ENCODE measurements at regions not wholly inside any gene's neighbourhood (a gene's known extent, or its start where the extent isn't known, plus 50 kb on each side); places are given as distances from the start of the nearest gene placed in this dataset.
"Not testable (repeated sequence)": the region's sequence is repeated elsewhere in the genome, so short reads cannot be mapped to it uniquely, and the experiment has no call there.

DNA sequence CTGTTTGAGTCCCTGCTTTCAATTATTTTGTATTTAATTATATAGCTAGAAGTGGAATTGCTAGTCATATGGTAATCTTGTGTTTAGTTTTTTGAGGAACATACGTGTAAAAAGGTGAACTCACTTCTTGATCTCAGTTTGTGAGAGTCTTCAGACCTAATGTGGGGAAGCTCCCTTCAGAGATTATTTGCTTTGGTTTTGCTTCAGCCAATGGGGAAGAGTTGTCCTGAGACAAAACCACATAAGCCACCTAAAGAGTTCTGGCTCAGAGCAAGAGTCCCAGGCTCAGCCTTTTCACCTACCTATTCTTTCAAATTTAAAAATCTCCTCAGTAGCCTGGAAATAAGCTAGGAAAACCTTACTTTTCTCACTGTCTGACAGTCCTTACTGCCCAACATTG lies 138.4 kb downstream of the UCK2 start:
- in situ Hi-C loops (cut with MboI; ENCODE audit: low sequenced_read_pairs) = no loop called here
- no peak for DNase-seq (ENCODE audit: low spot score in 2 of 2)
- H3K4me3 ChIP-seq = no peak overlapping the region
- no peaks in the 10 kb centered on the region for H3K36me3 ChIP-seq (replicated peaks)
- H3K9me3 ChIP-seq = no peaks in the 10 kb centered on the region
- H3K4me1 ChIP-seq = no peaks in the 10 kb centered on the region
- no peaks in the 10 kb centered on the region; the same call in 1 of the 2 replicates for H3K27me3 ChIP-seq (ENCODE audit: low read depth)

DNA sequence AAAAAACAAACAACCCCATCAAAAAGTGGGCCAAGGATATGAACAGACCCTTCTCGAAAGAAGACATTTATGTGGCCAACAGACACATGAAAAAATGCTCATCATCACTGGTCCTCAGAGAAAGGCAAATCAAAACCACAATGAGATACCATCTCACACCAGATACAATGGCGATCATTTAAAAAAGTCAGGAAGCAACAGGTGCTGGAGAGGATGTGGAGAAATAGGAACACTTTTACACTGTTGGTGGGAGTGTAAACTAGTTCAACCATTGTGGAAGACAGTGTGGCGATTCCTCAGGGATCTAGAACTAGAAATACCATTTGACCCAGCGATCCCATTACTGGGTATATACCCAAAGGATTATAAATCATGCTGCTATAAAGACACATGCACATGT lies 142.0 kb downstream of the UCK2 start:
- not testable (repeated sequence) for H3K4me3 ChIP-seq

DNA sequence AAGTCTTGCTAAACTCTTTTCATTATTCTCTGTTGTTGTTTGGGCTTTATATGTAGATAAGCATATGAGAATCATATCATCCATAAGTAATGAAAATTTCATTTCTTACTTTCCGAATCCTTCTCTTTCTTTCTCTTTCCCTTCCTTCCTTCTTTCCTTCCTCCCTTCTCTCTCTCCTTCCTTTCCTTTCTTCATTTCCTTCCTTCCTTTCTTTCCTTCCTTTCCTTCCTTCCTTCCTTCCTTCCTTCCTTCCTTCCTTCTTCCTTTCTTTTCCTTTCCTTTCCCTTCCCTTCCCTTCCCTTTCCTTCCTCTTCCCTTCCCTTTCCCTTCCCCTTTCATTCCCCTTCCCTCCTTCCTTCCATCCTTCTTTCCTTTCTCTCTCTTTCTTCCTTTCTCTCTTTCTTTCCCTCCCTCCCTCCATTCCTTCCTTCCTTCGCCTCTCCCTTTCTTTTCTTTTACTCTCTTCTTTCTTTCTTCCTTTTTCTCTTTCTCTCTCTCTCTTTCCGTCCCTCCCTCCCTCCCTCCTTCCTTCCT lies 147.3 kb downstream of the UCK2 start:
- no peaks in the 10 kb centered on the region for H3K27me3 ChIP-seq (ENCODE audit: low read depth)
- in situ Hi-C loops (cut with MboI; ENCODE audit: low sequenced_read_pairs) = no loop called here
- no peak overlapping the region for H3K4me3 ChIP-seq
- no peaks in the 10 kb centered on the region for H3K36me3 ChIP-seq (replicated peaks)
- no peaks in the 10 kb centered on the region for H3K4me1 ChIP-seq
- no peaks in the 10 kb centered on the region for H3K9me3 ChIP-seq
- no peak for DNase-seq (ENCODE audit: low spot score in 2 of 2)

More for the DNA sequence above, 142.0 kb downstream of the UCK2 start:
- in situ Hi-C loops (cut with MboI; ENCODE audit: low sequenced_read_pairs); DNase-seq (ENCODE audit: low spot score in 2 of 2); H3K9me3 ChIP-seq; H3K4me1 ChIP-seq; H3K36me3 ChIP-seq (replicated peaks); H3K27me3 ChIP-seq (ENCODE audit: low read depth): not testable (repeated sequence)

DNA sequence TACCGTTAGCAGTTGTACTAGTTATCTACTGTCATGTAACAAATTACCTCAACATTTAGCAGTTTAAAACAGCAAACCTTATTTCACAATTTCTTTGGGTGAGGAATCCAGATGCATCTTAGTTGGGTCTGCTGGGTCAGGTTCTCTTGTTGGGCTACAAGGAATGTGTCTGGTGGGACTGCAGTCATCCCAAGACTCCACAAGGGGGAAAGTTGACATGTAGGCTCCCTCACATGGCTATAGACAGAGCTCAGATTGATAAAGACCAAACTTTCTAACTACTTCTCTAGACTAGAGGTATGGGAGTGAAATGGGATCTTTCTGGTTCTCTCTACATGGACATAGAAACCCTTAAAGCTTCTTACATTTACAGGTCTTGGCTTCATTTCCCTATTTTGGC lies 160.9 kb downstream of the UCK2 start:
- Histone ChIP-seq H3K4me1 (no peaks in the 10 kb centered on the region), H3K36me3 (replicated peaks) (no peaks in the 10 kb centered on the region), H3K9me3 (no peaks in the 10 kb centered on the region), H3K4me3 (no peak overlapping the region), H3K27me3 (ENCODE audit: low read depth) (peaks cover 7% of the 10 kb centered on the region; the same call in 1 of the 2 replicates)
- DNase-seq (ENCODE audit: low spot score in 2 of 2) = no peak
- in situ Hi-C loops (cut with MboI; ENCODE audit: low sequenced_read_pairs) = no loop called here

DNA sequence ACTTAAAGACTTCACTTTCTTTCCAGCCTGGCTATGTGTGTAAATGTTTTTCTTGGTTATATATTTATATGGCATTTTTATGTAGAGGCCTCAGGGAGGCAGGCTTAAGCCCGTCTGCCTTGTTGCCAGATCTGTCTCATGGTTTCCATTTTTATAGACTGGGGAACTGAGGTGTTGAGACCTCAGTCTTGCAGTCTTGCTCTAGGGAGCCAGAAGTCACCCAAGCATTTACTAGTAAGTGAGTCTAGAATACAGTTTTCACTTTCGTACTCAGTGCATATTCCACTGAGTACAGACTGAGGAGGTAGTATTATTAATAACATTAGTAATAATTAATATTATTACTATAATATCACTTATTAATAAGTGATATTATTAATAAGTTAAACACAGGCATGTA lies 161.4 kb downstream of the UCK2 start:
- in situ Hi-C loops (cut with MboI; ENCODE audit: low sequenced_read_pairs) = no loop called here
- no peak for DNase-seq (ENCODE audit: low spot score in 2 of 2)
- Histone ChIP-seq H3K36me3 (replicated peaks) (no peaks in the 10 kb centered on the region), H3K4me1 (no peaks in the 10 kb centered on the region), H3K9me3 (no peaks in the 10 kb centered on the region), H3K27me3 (ENCODE audit: low read depth) (peaks cover 7% of the 10 kb centered on the region; the same call in 1 of the 2 replicates), H3K4me3 (no peak overlapping the region)

DNA sequence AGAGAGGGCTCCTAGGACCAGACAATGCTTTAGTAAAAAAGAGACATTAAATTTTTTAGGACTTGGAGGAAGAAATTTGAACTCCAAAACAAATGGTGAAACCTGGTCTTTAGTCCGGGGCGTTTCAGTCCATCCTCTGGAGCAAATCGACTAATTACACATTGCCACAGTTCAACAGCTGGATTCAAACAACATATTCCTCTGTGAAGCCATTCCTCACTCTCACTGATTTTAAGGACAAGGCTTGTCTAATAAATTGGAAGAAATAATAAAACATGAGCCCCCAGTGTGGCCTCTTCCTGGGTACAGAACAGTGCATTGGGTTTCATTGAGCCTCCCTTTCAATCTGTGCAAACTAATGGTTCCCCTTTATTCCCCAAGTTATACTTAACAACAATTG lies 165.1 kb downstream of the UCK2 start:
- Histone ChIP-seq H3K4me1 (no peaks in the 10 kb centered on the region), H3K9me3 (no peaks in the 10 kb centered on the region), H3K4me3 (no peak overlapping the region), H3K36me3 (replicated peaks) (no peaks in the 10 kb centered on the region), H3K27me3 (ENCODE audit: low read depth) (no peaks in the 10 kb centered on the region)
- no peak for DNase-seq (ENCODE audit: low spot score in 2 of 2)
- in situ Hi-C loops (cut with MboI; ENCODE audit: low sequenced_read_pairs) = no loop called here

DNA sequence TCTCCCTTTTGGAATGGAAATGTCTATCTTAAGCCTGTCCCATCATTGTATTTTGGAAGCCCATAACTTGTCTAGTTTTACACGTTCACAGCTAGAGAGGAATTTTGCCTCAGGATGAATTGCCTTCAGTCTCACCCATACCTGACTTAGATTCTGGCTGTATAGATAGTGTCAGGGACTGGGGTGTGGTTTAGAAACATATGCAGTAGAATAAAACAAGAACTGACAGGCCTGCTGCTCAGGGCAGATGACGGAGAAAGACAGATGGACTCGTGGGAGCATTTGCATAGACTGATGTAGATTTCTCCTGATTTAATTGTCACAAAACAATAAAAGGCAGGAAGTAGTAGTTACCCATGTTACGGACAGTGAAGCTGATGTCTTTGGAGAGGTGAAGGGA lies 166.7 kb downstream of the UCK2 start:
- DNase-seq (ENCODE audit: low spot score in 2 of 2) = no peak
- Histone ChIP-seq H3K4me3 (no peak overlapping the region), H3K27me3 (ENCODE audit: low read depth) (no peaks in the 10 kb centered on the region), H3K9me3 (no peaks in the 10 kb centered on the region), H3K36me3 (replicated peaks) (no peaks in the 10 kb centered on the region), H3K4me1 (no peaks in the 10 kb centered on the region)
- in situ Hi-C loops (cut with MboI; ENCODE audit: low sequenced_read_pairs) = no loop called here

DNA sequence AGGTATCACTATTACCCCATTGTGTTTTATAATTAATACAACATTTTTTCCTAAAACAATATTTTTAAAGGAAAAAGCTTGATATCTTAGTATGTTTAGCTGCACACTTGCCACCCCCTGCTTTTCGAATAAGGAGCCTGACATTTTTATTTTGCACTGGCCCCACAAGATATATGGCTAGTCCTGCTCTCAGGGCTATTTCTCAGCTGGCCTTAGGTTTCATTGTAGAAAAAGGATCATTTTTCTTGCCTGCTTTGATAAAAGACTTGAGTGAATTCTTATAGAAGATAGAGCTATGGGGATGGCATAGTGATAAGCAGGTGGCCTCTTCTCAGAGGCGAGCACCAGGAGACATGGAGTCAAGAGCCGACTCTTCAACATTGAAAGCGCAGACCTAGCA lies 167.0 kb downstream of the FAM78B start:
- H3K27me3 ChIP-seq (ENCODE audit: low read depth) = 0 out of 2 replicates have a peak, but pooled peaks cover 2% of the 10 kb centered on the region

DNA sequence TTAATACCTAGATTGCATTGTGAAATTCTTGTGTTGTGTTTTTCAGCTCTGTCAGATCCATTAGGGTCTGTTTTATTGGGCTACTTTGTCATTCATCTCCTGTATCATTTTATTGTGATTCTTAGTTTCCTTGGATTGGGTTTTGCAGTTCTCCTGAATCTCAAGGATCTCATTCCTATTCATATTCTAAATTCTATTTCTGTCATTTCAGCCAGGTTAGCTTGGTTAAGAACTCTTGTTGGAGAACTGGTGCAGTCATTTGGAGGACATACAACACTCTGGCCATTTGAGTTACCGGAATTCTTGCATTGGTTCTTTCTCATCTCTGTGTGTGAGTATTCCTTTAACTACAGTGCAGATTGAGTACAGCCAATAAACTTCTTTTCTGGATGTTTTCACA lies 159.6 kb downstream of the FAM78B start:
- in situ Hi-C loops (cut with MboI; ENCODE audit: low sequenced_read_pairs) = no loop called here
- no peaks in the 10 kb centered on the region for H3K27me3 ChIP-seq (ENCODE audit: low read depth)

More for the DNA sequence above, 167.0 kb downstream of the FAM78B start:
- Histone ChIP-seq H3K4me3 (no peak overlapping the region), H3K9me3 (no peaks in the 10 kb centered on the region), H3K36me3 (replicated peaks) (no peaks in the 10 kb centered on the region), H3K4me1 (no peaks in the 10 kb centered on the region)
- in situ Hi-C loops (cut with MboI; ENCODE audit: low sequenced_read_pairs) = no loop called here
- no peak for DNase-seq (ENCODE audit: low spot score in 2 of 2)

DNA sequence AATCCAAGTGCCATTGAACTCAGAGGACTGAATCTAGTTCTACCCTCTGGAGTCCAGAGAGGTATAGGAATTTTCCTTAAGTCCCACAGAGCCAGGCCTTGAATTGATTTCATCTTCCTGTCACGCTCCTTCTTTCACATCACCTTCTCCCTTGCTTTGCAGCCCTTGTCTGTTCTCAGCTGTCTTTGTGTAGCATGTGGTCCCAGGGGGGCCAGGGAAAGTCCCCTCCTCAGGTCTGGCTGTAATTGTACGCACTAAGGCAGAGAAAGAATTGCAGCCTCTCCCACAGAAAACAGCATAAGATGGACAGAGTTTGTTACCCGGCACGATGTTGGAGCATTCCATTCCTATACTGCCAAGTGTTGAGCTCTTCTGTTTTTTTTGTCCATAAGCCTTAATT lies 153.6 kb downstream of the FAM78B start:
- Histone ChIP-seq H3K9me3 (no peaks in the 10 kb centered on the region), H3K4me3 (no peak overlapping the region), H3K27me3 (ENCODE audit: low read depth) (no peaks in the 10 kb centered on the region), H3K36me3 (replicated peaks) (no peaks in the 10 kb centered on the region), H3K4me1 (no peaks in the 10 kb centered on the region)
- no peak for DNase-seq (ENCODE audit: low spot score in 2 of 2)
- in situ Hi-C loops (cut with MboI; ENCODE audit: low sequenced_read_pairs) = no loop called here

More for the DNA sequence above, 159.6 kb downstream of the FAM78B start:
- no peaks in the 10 kb centered on the region for H3K9me3 ChIP-seq
- no peak for DNase-seq (ENCODE audit: low spot score in 2 of 2)
- H3K4me3 ChIP-seq = no peak overlapping the region
- no peaks in the 10 kb centered on the region for H3K4me1 ChIP-seq
- no peaks in the 10 kb centered on the region for H3K36me3 ChIP-seq (replicated peaks)

DNA sequence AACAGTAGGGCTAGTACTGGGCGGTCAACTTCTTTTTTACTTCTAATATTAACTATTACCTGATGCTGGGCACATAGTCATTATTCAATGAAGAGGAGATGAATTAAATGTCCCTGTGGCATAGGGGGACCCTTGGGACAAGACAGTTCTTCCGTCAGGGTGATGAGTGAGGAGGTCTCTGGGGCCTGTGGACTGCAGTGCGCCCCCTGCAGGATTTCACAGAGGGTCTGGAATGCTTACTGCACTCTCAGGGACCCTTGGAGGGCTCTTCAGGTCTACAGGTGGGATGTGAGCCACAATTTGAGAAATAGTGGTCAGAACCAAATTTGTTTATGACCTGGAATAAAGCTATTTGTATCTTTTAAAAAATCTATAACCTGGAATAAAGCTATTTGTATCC lies 149.4 kb downstream of the FAM78B start:
- DNase-seq (ENCODE audit: low spot score in 2 of 2) = peak in 1 of 2 experiments; percentile 29
- Histone ChIP-seq H3K36me3 (replicated peaks) (no peaks in the 10 kb centered on the region), H3K9me3 (no peaks in the 10 kb centered on the region), H3K27me3 (ENCODE audit: low read depth) (no peaks in the 10 kb centered on the region), H3K4me3 (no peak overlapping the region), H3K4me1 (no peaks in the 10 kb centered on the region)
- in situ Hi-C loops (cut with MboI; ENCODE audit: low sequenced_read_pairs) = no loop called here

Measured in HAP-1 (cell line).